GM19463 (cell line): ENCODE measurements at regions not wholly inside any gene's neighbourhood (a gene's known extent, or its start where the extent isn't known, plus 50 kb on each side); places are given as distances from the start of the nearest gene placed in this dataset.

ENCODE experiments used
- ATAC-seq: cut with Tn5 transposase; IDR thresholded peaks from one replicate; pipeline ENCODE4 v1.9.1; 2021; ENCODE audit warnings: mild to moderate bottlenecking, moderate library complexity; ENCODE audit not compliant: unreplicated experiment

DNA sequence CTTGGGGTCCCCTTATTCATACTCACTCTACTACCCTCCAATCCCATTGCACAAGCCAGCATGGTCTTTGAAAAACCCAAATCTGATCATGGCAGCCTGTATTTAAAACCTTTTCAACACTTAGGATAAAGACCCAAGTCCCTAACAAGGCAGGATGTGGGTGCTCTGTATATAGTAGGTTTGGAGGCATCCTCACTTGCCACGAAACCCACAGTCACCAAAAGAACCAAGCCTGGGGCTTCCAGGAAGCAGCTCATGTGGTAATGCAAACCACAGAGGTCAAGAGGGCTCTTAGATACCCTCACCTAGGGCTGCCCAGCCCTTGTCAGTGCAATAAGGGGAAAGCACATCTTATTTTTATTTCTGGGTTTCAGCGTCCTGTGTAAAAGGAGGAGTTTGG lies 218.6 kb upstream of the ASIC2 start:
- ATAC-seq: no peak

DNA sequence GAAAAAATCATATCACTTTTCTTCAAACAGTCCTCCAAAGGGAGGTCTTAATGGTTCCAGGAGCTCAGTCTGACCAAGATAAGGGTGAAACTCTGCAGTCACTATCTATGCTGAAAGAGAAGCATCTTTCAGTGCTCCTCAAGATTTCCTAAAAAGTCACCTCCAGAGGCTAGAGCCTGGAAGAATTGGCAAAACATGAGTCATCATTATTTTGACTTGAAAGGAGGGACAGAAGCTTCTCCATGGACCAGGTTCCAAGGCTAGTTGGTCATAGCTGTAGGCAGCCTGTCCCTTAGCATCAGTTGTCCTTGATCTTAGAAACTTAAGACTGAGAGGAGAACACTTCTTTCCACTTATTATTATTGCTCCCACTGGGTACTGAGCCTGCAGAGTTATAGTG lies 219.0 kb upstream of the ASIC2 start:
- no peak for ATAC-seq

DNA sequence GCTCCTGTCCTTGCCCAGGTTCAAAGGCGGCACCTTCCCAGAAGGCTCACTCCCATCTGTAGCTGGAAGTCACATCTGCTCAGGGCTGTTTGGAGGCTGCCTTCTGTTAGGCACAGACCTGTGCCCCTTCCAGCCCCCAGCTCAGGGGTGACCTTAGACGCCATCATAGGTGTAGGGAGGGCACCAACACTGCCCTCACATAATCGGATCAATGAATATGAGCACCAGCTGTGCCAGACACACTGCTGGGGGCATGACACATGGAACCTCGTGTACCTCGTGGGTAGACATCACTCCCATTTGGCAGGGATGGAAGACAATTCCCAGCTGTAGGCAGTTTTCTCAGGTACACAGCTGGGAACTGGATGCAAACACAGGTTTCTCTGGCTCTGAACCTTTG lies 220.7 kb upstream of the ASIC2 start:
- ATAC-seq: no peak

DNA sequence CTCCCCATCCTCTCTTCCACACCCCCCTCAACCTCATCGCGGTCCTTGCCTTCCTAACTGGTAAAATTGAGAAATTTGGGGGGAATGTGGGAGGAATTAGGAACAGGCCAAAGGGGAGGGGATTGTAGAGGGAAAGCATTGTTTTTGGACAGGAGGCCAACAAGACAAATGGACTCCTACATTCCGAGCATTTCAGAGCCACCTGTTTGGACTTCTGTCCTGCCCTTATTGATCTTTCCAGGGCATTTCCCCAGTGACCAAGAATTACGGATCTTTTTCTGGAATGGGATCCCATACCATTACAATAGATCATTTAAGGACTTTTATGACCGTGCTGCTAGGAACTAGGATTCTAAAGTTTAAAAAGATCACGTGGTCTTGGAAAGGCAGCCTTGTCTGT lies 221.3 kb upstream of the ASIC2 start:
- no peak for ATAC-seq

DNA sequence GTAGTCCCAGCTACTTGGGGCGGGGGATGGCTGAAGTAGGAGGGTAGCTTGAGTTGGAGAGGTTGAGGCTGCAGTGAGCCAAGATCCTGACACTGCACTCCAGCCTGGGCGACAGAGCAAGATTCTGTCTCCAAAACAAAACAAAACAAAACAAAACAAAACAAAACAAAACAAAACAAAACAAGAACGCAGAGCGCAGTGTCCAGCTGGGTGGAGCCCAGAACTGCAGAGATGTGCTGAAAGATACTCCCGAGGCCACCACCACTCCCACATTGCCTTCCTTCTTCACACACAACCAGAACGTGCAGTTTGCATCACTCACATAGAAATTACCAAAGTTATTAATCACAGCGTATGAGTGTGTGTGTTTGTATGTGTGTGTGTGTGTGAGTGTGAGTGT lies 222.9 kb upstream of the ASIC2 start:
- no peak for ATAC-seq

DNA sequence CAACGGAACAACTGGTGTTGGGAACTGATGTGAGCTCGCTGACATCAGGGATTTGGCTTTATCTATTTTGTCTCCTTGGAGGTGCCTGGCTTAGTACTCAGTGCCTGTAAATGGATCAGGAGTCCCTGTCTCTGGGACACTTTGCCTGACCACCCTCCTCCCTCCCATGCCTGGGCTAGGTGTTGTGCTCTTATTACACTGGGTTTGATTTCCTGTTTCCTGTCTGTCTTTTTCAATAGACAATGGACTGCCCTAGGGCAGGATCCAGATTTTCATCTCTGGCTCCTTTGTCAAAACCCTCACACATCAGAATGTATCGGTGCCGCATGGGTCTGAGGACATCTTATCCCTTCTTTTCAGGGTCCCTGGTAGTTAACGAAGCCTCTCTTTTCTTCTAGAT lies 223.6 kb upstream of the ASIC2 start:
- ATAC-seq: no peak

DNA sequence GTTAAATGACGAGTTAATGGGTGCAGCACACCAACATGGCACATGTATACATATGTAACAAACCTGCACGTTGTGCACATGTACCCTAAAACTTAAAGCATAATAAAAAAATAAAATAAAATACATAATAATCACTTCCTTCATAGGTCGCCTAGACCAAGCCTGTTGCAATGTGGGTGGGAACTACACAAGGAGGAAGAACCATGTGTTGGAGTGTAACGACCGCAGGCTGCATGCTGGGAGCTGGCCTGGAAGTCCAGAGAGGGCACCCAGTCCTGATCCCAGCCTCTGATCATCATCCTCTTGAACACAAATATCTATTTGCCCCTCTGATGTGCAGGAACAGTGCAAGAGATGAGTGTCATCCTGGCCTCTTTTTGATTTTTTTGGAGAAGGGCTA lies 224.7 kb upstream of the ASIC2 start:
- ATAC-seq: no peak

DNA sequence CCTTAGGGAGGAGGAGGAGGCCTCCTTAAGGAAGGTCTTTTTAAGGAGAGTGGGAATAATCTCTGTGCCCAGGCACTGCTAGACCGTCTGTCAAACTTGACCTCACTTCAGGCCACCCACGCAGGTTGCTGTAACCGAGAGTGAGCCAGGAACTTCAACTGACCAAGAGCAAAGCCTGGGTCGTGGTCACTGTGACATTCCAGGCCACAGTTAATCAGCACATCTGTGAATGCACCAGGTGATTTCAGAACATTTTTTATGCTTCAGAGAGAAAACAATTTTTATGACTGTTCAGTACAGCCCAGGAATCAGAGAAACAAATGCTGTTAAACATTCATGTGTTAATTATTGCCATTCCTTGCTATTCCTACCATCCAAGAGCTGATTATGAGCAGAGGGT lies 226.6 kb upstream of the ASIC2 start:
- ATAC-seq: no peak

DNA sequence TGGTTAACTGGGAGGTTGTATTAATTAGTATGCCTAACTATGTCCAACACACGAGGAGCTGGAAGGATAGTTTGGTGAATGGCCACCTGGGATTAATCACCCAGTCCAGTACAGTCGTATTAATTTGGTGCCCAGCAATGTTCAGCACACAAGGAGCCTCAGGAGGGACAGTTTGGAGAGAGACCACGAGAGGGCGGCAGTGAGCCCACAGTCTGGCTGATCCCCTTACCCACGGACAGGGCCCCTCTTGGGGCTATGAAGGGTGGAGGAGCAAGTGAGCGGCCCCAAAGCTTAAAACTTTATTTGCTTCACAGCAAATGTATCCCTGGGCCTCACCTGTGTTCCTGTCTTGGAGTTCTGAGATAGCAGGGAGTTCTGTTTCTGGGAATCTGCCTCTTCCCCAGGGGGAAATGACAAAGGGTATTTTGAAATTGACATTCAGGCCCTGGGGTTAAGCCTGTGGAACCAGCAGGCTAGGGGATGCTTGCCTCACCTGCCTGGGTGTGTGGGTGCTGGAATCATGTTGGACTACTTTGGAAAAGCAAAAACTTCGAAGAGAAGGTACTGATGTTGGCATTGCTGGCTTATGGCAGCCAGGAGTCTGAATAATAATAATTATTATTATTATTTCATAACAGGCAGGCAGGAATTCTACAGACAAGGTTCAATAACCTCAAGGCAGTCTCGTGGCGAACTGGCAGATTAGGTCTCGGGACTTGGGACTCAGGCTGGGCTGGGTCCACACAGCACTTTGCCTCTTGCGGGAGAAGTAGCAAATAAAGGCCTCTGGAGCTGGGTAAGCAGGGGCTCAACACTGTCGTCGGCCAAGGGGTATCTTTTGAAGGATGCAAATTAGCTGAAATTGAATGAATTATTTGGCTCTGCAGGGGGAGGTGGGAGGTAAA lies 227.6 kb upstream of the ASIC2 start:
- no peak for ATAC-seq

DNA sequence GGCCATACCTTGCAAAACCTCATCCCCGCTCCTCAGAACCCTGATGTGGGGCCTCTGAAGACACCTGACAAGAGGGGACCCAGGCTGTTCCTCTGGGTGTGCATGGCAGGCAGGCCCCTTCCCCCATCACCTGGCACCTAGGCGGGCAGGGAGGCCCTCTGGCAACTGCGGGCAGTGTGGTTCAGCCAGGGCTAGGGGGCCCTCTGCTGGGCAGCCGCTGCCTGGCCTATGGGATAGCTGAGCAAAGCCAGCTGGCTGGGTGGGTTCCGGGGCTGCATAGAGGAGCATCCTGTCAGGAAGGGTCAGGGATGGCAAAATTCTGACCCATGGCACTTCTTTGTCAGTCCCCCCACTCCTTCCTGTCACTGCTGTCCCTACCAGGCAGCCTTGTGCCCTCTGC lies 228.7 kb upstream of the ASIC2 start:
- ATAC-seq: no peak

DNA sequence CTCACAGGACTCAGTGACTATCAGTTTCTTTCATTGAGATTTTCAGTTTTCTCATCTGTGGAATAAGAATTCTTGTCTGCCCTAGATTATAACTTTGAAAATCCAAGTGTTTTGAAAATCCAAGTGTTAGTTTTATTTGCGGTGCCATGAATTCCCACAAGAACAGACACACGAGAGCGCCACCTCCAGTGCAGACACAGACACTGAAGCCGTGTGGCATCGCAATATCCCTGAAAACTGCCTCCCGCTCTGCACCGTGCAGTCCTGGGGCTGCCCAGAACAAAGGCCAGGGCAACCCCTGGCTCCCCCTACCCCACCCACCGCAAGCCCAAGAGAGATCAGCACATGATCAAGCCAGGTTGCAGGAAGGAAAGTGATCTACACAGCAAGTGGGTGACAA lies 229.5 kb upstream of the ASIC2 start:
- ATAC-seq: no peak

DNA sequence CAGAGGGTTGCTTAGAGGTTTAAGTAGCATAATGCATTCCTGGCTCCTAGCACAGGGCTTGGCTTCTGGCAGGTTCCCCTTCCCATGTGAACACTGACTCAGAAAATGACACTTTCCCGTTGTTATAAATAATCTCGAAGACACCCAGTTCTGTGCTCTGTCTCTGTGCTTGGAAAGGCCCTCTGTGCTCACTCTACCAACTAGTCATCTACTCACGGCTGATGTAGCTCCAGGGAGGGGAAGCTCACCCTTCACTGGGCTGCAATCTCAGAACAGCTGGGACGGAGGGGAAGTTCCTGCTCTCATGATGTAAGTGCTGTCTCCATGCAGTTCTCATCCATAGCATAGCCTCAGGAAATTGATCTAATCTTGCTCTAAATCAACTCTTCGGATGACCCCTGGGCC lies 230.5 kb upstream of the ASIC2 start:
- ATAC-seq: peak; percentile 53

DNA sequence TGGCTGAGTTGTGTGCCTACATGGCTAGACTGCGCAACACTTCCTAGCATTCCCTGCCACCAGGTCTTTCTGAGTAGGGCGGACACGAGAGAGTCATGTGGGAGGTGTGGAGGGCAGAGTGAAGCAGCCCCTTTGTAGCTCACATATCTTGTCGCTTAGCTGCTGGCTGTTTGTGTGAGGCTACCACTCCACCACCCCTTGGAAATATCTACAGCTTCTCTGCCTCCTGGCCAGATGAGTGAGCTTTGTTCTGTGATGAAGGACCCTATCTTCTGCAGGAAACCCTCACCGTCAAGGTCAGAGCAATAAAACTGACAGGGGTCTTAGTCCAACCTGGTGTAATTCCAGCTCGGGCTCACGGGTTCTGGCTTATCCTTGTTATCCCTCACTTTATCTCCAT lies 232.1 kb upstream of the ASIC2 start:
- ATAC-seq: no peak

DNA sequence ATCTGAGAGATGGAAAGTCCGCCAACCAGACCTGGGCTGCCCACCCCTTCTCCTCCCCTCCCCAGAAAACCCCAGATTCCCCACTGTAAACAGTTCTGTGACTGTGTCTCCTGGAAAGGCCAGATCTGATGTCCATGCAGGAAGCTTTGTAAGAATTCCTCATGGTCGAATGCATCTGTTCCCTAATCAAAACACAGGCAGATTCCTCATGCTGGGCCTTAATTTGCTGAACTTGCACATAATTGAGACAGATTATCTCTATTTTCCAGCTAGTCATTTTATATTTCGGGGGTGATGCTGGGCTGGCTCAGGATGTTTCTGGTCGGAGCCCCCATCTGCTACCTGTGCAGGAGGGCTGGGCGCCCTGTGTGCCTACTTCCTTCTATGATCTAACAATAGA lies 233.6 kb upstream of the ASIC2 start:
- ATAC-seq: no peak

DNA sequence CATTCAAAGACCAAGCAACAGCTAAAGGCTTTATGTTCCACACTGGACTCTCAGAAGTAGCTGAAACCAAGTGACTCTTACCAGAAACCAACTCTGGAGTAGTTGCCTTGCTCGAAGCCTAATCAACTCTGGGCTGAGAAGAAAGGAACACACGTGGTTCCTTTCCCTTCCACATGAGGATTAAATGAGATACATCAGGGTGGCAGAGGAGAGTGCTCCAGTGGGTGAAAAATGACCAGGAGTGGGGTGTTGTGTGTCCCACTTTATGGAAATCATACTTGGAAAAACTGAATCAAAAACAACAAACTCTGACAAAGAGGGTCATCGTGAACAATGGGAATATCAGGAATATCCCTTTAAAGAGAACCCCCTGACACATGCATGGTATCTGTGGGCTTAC lies 234.2 kb upstream of the ASIC2 start:
- ATAC-seq: no peak

DNA sequence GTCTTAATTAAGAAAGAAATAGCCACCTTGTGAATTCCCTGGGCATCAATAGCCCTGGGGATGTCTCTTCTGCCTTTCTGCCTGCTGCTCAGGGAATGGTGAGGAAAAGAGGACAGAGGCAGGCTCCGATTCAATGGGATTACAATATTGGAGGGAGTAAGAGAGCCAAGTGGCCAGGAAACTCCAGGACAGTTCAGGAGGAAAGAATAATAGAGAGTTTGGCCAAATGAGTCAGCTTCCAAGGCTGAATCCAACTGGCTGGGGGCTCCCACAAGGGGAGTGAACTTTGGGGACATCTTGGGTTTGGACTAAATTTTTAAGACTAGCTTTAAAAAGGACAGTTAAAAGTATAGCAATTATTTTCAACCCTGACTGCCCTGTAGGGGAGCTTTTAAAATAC lies 235.8 kb upstream of the ASIC2 start:
- ATAC-seq: no peak

DNA sequence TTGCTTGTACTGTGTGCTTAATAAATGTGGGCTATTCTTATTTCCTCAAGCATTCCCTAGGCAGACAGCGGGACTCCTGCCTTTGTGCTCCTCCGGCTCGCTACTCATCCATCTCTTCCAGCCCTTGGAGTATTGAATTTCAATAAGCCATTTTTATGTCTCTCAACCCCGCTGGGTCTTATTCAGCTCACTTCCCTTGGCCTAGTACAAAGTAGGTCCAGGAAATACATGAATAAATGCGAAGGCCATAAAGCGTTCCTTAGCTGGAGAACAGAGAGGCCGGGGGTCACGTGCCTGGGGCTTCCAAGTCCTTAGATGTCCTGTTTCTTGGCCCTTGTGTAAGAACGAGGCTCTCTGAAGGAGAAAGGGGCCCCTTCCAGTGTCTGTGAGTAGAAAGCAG lies 236.7 kb upstream of the ASIC2 start:
- ATAC-seq: no peak

DNA sequence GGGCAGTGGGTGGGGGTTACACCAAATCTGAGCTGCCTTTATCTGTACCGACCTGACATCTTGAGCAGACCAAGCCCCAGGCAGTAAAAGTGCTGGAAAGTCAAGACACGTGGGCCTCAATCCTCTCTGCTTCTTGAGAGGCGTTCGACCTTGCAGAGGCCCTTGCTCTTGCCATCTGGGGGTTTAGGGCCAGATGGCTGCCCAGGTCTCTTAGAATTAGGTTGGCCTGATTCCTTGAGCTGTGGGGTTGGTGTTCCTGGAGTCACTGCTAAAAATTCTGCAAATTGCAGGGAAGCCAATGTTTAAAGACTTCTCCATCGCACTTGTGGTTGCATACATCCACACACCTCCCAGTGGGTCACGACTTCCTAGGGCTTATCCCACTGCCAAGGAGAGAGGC lies 238.2 kb upstream of the ASIC2 start:
- no peak for ATAC-seq

DNA sequence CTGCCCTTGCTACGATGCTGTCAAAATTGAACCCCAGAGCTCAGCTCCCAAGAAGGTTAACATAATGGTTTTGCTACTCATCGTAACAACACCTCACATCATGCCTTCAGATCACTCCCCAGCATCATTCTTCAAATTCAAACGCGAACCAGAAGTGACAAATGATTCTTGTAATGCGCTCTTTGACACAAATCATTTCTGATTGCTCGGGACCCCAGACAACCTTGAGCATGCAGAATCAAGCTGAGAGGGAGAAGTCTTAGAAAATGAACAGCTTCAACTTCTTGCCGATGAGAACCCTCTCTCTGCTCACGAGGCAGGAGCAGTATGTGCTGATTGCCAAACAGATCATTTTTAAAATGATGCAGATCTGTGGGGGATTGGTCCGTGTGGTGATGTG lies 241.0 kb upstream of the ASIC2 start:
- no peak for ATAC-seq

DNA sequence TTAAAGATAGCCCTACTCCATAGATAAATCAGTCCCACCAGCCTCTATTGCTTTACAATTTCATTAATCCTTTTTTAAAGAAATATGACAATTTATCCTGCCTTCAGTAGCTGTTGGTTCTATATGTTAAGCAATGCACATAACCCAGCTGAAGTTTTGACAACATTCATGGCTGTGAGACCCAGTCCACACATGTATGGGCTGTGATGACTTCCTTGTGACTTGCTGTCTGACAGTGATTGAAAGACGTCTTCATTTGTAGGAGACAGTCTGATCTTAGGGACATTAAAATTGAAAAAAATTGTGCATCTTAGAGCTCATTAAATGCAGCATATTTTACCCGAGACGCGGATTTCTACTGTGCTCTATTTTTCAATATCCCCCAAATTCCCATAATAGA lies 252.0 kb upstream of the ASIC2 start:
- ATAC-seq: no peak

DNA sequence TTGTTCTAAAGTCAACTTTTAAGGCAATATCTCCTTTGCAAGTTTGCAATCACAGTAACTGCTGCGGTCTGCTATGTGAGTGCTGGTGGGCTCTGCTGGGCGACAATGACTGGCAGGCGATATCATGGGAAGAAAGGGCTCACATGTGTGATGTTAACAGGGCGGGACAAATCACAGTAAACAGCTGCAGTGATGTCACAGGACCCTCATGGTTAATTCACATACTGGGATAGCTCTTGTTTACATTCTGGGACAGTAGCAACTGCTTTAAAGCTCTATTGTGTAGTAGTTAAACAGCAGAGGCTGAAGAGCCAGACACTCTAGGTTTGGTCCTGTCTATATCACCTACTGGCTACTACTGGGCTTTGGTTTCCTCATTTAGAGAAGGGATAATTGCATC lies 257.2 kb upstream of the ASIC2 start:
- ATAC-seq: no peak

DNA sequence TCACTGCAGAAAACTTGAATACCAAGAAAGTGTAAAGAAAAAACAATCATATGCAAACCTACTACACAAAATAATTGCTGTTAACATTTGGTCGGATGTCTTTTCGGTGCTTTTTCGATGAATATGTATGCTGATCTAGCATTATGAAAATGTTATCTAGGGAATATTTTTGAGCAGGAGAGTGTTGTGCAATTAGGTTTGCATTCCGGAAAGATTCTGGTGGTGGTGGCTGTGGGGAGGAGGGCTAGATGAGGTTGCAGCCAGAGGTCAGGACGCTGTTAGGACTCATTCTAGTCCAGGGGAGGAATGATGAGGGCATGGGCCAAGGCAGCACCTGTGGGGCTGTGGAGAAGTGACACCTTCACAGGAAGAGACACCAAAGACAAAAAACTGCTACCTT lies 258.0 kb upstream of the ASIC2 start:
- ATAC-seq: no peak

DNA sequence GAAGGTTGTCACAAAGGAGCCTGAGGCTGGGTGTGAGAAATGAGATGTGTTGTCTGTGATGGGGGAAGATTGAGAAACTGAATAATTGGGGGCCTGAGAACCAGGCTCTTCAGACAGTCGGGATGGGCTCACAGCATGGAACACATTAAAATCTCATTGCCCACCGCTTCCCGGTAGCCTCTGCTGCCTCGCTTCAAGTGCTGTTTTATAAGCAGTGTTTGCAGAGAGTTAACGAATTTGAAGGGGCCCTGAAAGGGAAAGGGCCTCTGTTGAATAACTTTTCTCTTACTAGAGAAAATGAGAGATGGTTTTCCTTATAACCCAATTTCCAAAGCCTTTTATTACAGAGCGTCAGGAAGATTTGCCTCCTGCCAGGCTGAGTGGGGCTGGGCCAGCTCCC lies 258.8 kb upstream of the ASIC2 start:
- ATAC-seq: no peak
